Pancreas (tissue), 10 donors: ENCODE measurements at regions not wholly inside any gene's neighbourhood (a gene's known extent, or its start where the extent isn't known, plus 50 kb on each side); places are given as distances from the start of the nearest gene placed in this dataset.
A peak's percentile ranks its signal among the peaks of the same experiment; 100 is the strongest.

Experiments used
- ATAC-seq, 4 donors: fragments of 200-7000 bp; cut with Tn5 transposase; one replicate each; pipeline versions ENCODE4 v1.8.0 to v1.9.1; 2020; ENCODE audit warnings: mild to moderate bottlenecking in 4 of 4, moderate library complexity in 4 of 4
- DNase-seq, 6 donors: peaks; one replicate each; pipeline ENCODE4 v3.0.0-alpha.2; 2020
- FAIRE-seq: peaks from 2 replicates; lab custom pipeline; 2012; peaks lifted over from hg19 to GRCh38; lab: Jason Lieb, UNC
- H3K27ac ChIP-seq, 4 donors: fragments of 200-600 bp; sonication (generic); 1 replicate in 3 of 4; 2 replicates in 1 of 4; pipeline versions ENCODE4 v1.5.0 to v1.8.0; 2020
- H3K27me3 ChIP-seq, 4 donors: fragments of 200-600 bp; one replicate each; pipeline ENCODE4 v1.8.0; 2021
- H3K36me3 ChIP-seq, 3 donors: fragments of 200-600 bp; sonication (generic) in 1 of 3; one replicate each; pipeline versions ENCODE4 v1.5.0 to v1.8.0; 2020 to 2021
- H3K4me1 ChIP-seq, 3 donors: fragments of 200-600 bp; one replicate each; pipeline ENCODE4 v1.8.0; 2021
- H3K4me3 ChIP-seq, 4 donors: fragments of 200-600 bp; sonication (generic) in 2 of 4; one replicate each; pipeline versions ENCODE4 v1.5.0 to v1.8.0; 2020 to 2021
- H3K9me3 ChIP-seq, 4 donors: fragments of 200-600 bp; one replicate each; pipeline ENCODE4 v1.8.0; 2021
- WGBS, 2 donors: extraction: QIAGEN DNeasy Blood & Tissue Kit; methylation state at CpG; one replicate each; pipeline ENCODE4 v1.1.7; 2013; 5-methylcytosine and 5-hydroxymethylcytosine counted together
- intact Hi-C, 3 donors: fragments of 100-400 bp; cut with DNase I; formaldehyde crosslinking; loops; one replicate each; pipeline versions ENCODE4 v1.11.1 to v1.14.2; 2022
- TF ChIP-seq, protein P1 (sequence below), 4 donors: fragments of 200-600 bp; sonication (generic) in 3 of 4; IDR thresholded peaks; one replicate each; pipeline versions ENCODE4 v1.5.0 to v1.8.0; 2021; ENCODE audit warnings: antibody characterized with exemption in 4 of 4
- donor health status: healthy with polysubstance abuse.
- donor health status: DM: no; HTN: no; CAD: no; lungs with moderate emphysema.
- donor health status: DM: no; HTN: no; CAD: no.
- donor health status: control.
- donor health status: control.
- donor health status: Bipolar disorder and iron deficiency.
- donor health status: DM: yes; HTN: yes; CAD: no.
- donor health status: DM: no; HTN: no; CAD: no.
- donor health status: DM: no; HTN: no; CAD: no.
- donor health status: DM: yes; HTN: yes; CAD: no.

DNA sequence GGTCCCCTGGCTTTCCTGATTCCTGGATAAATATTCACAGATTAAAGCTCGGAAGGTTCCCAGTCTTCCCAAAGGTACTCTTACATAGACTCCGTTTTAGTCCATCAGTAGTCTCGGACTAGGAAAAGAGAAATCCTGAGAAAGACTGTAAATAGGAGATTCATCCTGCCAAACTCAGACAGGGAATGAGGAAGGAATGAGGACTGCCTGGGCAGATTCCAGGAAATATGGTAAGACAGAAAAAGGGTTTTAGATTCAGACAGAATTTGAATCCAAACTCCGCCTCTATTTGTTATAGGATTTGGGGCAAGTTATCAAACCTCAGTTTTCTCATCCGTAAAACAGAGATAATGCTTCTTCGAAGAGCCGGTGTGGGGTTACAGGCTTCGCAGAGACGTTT, 77.8 kb upstream of the VGLL4 start:
- H3K27ac ChIP-seq, result peak overlapping the region; percentile 89 to 95 (median 92)

DNA sequence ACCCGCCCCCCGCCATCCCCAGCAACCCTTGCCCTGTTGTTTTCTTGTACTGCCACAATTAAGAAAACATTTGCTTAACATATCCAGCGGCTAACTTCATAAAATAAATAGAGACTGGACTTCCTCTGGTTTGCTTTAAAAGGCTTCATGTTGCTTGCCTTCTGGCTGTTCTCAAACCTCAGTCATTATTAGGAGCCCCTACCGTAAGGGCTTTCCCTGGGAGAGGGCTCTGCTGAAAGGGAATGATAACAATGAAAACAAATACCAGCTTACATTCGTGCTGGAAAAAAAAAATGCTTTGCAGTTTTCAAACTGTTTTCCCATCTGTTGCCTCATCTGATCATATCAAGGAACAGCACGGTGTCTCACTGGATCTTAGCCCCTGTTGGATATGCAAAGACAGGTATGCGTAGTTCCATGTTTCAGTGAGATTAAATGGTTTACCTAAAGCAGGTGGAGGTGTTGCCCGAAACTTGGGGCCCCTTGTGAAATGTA, 77.2 kb upstream of the VGLL4 start:
- H3K27me3 ChIP-seq, result no peaks in the 10 kb centered on the region
- intact Hi-C loops, result no loop called here
- DNase-seq (no peak), FAIRE-seq (no peak), ATAC-seq (no peak)
- peak overlapping the region; percentile 89 to 95 (median 92) for H3K27ac ChIP-seq
- peak overlapping the region; percentile 58 to 94 (median 90) for H3K4me3 ChIP-seq
- H3K36me3 ChIP-seq, result no peaks in the 10 kb centered on the region
- H3K9me3 ChIP-seq, result no peaks in the 10 kb centered on the region
- 6 to 10% methylated on average over 8 of the region's 8 CpGs for WGBS, 2 donors
- TF ChIP-seq, protein P1, sequence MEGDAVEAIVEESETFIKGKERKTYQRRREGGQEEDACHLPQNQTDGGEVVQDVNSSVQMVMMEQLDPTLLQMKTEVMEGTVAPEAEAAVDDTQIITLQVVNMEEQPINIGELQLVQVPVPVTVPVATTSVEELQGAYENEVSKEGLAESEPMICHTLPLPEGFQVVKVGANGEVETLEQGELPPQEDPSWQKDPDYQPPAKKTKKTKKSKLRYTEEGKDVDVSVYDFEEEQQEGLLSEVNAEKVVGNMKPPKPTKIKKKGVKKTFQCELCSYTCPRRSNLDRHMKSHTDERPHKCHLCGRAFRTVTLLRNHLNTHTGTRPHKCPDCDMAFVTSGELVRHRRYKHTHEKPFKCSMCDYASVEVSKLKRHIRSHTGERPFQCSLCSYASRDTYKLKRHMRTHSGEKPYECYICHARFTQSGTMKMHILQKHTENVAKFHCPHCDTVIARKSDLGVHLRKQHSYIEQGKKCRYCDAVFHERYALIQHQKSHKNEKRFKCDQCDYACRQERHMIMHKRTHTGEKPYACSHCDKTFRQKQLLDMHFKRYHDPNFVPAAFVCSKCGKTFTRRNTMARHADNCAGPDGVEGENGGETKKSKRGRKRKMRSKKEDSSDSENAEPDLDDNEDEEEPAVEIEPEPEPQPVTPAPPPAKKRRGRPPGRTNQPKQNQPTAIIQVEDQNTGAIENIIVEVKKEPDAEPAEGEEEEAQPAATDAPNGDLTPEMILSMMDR (IDR thresholded peaks at IDR 0.05), result no peak
- H3K4me1 ChIP-seq, result peaks cover 9 to 14% (median 12%) of the 10 kb centered on the region in 3 donors

More for the DNA sequence above, 77.8 kb upstream of the VGLL4 start:
- intact Hi-C loops, result no loop called here
- DNase-seq, result no peak
- Histone ChIP-seq H3K36me3 (no peaks in the 10 kb centered on the region), H3K4me1 (peaks cover 6 to 14% (median 9%) of the 10 kb centered on the region in 3 donors), H3K4me3 (peak overlapping the region in 2 of 4 donors; percentile 88 to 94), H3K27me3 (no peaks in the 10 kb centered on the region), H3K9me3 (no peaks in the 10 kb centered on the region)
- WGBS, 2 donors, result 44 to 49% methylated on average over 9 of the region's 9 CpGs
- no peak for ATAC-seq
- FAIRE-seq, result no peak
- TF ChIP-seq, protein P1 (IDR thresholded peaks at IDR 0.05), result no peak

DNA sequence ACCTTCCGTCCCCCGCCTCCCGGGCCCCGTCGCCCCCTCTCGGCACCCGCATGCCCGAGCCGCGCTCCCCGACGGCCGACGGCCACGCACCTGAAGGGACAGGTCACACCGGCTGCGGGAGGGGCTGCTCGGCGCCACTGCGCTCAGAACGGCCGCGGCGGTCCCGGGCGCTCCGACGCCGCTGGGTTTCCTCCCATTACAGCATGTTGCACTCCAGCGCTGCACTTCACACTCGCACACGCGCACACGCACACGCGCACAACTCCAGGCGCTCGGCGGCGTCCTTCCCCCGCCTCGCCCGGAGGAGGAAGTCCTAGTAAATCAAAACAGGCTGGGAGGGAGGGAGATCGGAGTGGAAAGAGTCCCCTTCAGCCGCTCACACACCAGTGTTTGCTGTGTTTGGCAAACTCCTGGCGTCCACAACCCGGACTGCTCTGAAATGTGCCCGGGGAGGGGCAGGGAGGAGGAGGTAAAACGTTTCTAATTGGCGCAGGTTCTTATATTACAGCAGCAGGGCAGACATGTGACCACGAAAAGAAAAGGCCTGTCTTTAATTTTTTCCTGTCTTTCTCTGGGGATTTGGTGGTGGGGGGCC, 76.7 kb upstream of the VGLL4 start:
- peak; percentile 83 to 91 (median 86) for DNase-seq
- intact Hi-C loops, result no loop called here
- Histone ChIP-seq H3K27ac (peak overlapping the region; percentile 89 to 95 (median 92)), H3K36me3 (no peaks in the 10 kb centered on the region), H3K4me3 (peak overlapping the region; percentile 58 to 94 (median 90)), H3K27me3 (no peaks in the 10 kb centered on the region), H3K4me1 (peaks cover 9 to 14% (median 13%) of the 10 kb centered on the region in 3 donors), H3K9me3 (no peaks in the 10 kb centered on the region)
- ATAC-seq, result peak; percentile 66 to 75 (median 70)
- TF ChIP-seq, protein P1 (IDR thresholded peaks at IDR 0.05), result no peak
- whole genome bisulfite sequencing, 2 donors, result 0 to 1% methylated on average over 46 to 51 of the region's 51 CpGs
- FAIRE-seq, result no peak

DNA sequence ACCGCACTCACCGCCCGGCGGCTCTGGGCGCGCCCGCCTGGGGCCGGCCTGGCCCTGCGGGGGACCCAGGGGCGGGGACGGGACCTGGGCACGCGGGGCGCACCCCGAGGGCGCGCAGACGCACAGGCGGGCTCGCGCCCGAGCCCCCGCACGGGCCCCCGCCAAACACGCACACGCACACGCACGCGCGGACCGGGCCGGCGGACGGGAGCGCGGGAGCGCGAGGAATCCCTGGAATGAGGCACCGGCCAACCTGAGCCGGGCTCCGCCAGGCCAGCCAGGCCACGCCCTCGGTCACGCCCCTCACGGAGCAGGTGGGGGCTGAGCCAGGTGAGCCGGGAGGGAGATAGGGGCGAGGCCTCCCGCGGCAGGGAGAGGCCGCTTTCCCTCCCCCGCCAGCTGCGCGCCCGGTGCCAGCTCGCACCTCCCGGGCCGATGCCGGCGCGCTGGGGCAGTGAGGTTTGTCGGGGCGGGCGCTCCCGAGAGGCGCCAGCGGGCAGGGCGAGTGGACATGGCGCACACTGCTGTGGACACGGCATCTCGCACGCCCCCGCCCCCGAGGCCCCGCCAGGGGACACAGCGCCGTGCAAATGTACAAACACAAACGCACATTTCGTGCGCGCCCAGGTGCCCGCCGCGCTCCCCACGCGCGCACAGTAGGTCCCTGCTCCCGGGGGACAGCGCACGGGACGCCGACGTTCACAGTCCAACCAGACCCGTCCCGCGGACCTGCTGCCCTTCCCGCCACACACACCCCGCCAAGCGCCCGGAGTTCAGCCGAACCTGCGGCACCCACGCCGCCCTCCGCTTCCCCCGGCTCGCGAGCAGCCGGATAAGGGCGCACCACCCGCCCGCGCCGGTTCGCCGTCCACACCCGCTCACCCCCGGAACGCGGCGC, 75.9 kb upstream of the VGLL4 start:
- peaks cover 9 to 14% (median 13%) of the 10 kb centered on the region in 3 donors for H3K4me1 ChIP-seq
- intact Hi-C loops, result loop anchor here in 1 of 3 donors (10.0 kb wide), 1 partner anchor 55 kb away; no protein-coding TSS in a partner anchor
- H3K4me3 ChIP-seq, result peak overlapping the region; percentile 58 to 94 (median 90)
- no peaks in the 10 kb centered on the region for H3K9me3 ChIP-seq
- peak overlapping the region; percentile 89 to 95 (median 92) for H3K27ac ChIP-seq
- TF ChIP-seq, protein P1 (IDR thresholded peaks at IDR 0.05), result no peak
- no peak for FAIRE-seq
- H3K27me3 ChIP-seq, result no peaks in the 10 kb centered on the region
- peak; percentile 85 to 90 (median 87) for ATAC-seq
- no peaks in the 10 kb centered on the region for H3K36me3 ChIP-seq
- DNase-seq, result peak; percentile 95 to 99 (median 98)
- WGBS, 2 donors, result 0 to 1% methylated on average over 69 to 121 of the region's 121 CpGs
